Femur (tissue), 1 donor: ENCODE measurements at regions not wholly inside any gene's neighbourhood (a gene's known extent, or its start where the extent isn't known, plus 50 kb on each side); places are given as distances from the start of the nearest gene placed in this dataset.
"Not testable (repeated sequence)": the region's sequence is repeated elsewhere in the genome, so short reads cannot be mapped to it uniquely, and the experiment has no call there.

Source experiments
- DNase-seq: peaks from one replicate; pipeline ENCODE4 v3.0.0-alpha.2; 2017

DNA sequence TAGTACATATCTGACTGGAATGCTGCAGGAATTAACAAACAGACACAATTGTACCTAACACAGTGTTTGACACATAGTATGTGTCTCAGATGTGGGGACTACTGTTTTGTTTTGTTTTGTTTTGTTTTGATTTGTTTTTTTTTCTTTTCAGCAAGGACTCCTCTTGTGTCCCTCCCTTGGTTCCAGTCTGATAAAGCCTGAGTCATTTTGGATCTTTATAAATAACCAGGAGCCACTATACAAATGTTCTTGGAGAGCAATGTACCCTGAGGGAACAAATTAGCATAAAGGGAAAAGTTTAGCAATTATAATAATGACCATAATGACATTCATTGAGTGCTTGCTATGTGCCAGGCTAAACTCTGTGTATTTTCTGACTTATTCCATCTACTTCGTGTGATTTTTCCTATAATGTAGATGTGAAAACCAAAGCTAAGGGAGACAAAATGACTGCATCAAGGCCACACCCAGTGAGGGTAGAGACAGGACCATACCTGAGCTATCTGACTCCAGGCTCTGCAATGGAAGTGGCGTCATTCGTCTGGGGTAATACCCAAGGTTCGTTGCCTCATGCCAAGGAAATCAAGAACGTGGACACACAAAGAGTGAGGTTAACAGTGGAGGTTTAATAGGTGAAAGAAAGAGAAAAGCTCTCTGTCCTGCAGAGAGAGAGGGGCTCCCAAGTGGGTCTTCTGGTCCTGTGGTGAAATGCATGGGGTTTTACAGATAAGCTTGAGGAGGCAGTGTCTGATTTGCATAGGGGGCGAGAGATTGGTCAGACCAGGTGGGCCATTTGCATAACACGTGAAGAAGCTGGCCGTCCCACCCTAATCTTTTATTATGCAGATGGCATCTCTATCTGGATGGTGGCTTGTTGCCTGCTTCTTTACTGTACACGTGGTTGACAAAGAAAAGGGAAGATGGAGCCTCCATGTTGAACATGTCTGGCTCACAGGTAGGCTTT, 285.5 kb upstream of the SFSWAP start:
- no peak for DNase-seq

GRCh38 chr12:131428091-131428685, 282.7 kb upstream of the SFSWAP start:
- DNase-seq, result no peak

- not testable (repeated sequence) for DNase-seq
These were observed 281.7 kb upstream of the SFSWAP start for GRCh38 chr12:131429221-131429620.

DNA sequence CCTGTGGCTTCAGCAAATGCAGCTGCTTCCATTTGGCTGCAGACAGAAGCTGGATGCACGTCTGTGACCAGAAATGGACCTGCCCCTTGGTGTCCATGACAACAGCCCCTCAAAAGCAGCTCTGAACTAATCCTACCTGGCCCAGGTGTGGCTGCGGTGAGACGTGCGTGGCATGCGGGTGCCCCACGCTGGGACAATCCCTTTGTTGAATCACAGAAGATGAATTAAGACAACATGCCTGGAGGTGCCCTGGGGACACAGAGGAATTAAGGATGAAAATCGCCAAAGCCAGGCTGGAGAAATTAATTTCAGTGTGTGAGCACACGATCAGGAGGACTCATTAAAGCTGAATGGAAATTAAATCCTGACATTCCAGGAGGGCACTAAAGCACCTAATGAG, 281.2 kb upstream of the SFSWAP start:
- not testable (repeated sequence) for DNase-seq

- no peak for DNase-seq
These were observed 280.6 kb upstream of the SFSWAP start for GRCh38 chr12:131430158-131430742.

DNA sequence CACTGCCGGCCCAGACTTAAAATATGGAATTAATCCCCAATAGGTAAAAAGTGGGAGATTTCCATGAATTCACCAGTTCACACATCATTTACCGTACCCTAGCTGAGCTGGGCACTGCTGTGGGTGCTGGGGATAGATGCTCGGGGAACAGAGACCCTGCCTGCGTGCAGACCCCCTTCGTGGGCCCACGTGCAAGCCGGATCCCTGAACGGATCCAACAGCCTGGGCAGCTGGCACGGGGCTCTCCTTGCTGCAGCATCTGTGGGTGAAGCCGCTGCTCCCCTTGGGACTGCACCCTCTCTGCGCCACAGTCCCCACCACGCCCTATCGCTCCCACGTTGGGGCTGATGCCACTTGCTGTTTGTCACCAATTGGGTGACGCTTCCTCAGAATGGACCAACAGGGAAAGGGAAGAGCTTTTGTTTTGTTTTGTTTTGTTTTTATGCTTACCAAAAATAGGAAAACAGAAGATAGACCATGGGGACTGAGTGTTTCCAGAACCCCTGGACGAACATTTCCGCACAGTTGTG, 279.7 kb upstream of the SFSWAP start:
- not testable (repeated sequence) for DNase-seq

DNA sequence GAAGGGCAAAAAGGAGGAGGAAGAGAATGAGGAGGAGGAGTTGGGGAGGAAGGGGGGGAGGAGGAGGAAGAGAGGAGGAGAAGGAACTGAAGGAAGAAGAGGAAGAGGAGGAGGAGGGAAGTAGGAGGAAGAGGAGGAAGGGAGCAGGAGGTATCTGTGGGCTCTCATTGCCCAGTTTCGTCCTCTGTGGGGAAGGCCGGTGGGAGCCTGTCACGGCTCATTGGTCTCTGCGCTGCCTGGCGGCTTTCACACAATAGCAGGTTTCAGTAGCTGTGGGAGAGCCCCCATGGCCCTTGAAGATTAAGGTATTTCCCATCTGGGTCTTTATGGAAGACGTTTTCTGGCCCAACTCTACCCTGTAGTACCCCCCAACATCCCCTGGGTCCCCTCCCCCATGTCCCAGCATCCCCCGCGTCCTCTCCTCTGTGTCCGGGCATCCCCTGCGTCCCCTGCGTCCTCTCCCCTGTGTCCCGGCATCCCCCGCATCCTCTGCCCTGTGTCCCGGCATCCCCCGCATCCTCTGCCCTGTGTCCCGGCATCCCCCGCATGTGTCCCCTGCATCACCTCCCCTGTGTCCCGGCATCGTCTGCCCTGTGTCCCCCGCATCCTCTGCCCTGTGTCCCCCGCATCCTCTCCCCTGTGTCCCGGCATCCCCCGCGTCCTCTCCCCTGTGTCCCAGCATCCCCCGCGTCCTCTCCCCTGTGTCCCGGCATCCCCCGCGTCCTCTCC, 278.2 kb upstream of the SFSWAP start:
- no peak for DNase-seq

DNA sequence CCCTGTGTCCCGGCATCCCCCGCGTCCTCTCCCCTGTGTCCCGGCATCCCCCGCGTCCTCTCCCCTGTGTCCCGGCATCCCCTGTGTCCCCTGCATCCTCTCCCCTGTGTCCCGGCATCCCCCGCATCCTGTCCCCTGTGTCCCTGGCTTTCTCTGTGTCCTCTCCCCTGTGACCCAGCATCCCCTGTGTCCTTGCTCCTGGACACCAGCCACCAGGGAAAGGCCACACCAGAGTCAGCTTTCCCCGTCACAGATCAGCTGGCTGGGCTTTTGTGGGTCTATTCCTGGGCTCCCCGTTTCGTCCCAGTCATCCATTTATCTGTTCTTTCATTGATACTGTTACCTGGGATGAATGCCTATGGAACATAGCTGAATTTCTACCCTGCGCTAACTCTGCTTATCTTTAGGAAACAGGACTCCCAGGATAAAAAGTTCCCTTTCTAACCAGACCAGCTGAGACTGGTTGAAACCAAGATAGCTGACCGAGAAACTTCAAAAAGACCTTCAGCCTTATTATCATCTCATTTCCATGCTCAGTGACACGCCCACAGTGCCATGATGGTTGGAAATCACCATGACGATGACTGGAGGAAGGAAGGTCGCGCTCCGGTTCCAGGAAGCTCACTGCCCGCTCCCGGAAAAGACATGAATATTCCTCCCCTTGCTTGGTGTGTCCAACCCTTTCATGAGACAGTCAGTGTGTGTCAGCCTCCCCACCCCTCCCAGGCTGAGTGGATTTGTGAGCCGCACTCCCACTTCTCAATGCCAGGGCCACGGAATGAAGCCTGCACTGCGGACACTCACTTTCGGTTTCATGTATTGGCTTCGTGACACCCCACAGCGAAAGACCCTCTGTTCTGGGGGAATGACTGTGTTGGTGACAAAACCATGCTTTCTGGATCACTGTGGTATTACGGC, 276.4 kb upstream of the SFSWAP start:
- no peak for DNase-seq

- no peak for DNase-seq
These were observed 273.8 kb upstream of the SFSWAP start for GRCh38 chr12:131436922-131437705.

GRCh38 chr12:131437706-131438492, 273.0 kb upstream of the SFSWAP start:
- DNase-seq, result no peak

DNA sequence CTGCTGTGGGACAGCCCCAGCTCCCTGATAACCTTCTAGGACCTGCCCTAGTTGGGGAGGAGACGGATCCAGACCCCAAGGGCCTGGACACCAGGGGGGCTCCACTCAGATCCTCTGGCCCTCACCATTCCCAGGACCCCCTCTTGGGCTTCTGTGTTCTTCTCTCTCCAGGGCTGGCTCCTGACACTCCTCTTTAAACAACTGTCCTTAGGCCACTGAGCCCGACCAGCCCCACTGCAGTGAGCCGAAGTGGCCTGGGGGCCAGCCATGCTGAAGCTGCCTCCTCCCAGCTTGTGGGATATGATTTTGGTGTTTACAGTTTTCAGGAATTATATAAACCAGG, 272.4 kb upstream of the SFSWAP start:
- DNase-seq, result not testable (repeated sequence)

- DNase-seq, result no peak
These were observed 272.0 kb upstream of the SFSWAP start for GRCh38 chr12:131438881-131439280.

DNA sequence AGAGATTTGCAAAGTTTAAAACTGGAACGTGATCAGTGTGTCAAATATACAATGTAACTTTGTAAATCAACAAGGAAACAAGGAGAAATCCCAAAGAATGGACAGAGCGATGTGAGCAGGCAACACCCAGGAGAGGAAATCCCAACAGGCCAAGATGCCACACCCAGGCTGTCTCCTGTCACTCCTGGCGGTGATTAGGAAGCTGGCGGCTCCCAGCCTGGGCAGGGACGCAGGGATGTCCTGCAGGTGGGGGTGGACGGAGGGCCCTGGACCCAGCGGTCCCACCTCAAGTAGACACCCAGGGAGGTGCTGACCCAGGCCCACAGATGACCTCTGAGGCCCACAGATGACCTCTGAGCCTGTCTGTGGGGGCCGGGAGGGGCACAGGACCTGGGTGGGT, 271.1 kb upstream of the SFSWAP start:
- DNase-seq, result not testable (repeated sequence)

- not testable (repeated sequence) for DNase-seq
These were observed 270.5 kb upstream of the SFSWAP start for GRCh38 chr12:131440209-131441059.

- DNase-seq, result no peak
These were observed 269.9 kb upstream of the SFSWAP start for GRCh38 chr12:131441060-131441396.

DNA sequence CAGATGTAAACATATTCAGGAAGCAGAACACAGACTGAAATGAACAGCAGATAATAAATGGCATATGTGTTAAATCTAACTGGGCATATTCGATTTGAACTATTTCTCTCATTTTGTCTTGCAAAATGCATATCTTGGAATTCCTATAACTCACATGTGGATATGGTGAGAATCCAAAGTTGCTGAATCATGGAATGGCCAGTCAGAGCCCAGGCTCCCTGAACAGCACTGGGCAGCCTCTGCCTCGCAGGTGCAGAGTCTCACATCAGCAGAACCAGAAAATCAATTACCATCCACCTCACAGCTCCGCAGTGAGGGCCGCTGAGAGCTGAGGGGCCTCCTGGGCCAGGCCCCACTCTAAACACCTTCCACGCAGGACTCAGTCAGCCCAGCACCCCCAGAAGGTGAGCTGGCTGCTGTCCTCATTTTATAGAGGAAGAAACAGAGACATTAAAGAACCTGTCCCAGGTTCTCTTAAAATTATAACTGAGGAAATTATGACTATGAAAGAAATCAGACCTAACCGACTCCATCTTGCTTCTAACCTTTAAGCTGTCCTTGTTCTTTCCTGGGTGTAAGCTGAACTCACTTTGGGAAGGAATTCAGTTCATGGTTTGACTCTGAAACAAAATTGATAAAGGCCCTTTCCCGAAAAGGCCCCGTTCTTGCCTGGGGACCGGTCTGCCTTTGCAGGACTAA, 269.1 kb upstream of the SFSWAP start:
- DNase-seq, result no peak

DNA sequence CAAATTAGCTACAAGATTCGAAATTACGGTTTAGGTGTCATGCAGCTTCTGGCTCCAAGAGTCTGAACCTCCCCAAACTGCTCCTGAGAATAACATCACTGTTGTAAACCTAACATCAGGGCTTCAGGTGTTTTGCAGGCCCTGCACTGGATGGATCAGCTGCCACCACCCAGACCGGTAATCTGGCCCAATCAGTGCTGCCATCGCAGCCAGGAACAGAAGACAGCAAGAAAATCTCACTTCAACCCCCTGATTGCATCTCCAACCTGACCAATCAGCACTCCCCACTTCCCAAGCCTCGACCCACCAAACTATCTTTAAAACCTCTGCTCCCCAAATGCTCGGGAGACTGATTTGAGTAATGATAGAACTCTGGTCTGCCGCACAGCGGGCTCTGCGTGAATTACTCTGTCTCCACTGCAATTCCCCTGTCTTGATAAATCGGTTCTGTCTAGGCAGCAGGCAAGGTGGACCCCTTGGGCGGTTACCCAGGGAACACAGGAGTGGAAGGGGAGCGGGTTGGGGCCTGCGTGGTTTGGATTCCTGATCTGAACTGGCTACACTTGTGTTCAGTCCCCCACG, 268.5 kb upstream of the SFSWAP start:
- DNase-seq, result no peak
